Thyroid gland (tissue), 4 donors: ENCODE measurements at regions not wholly inside any gene's neighbourhood (a gene's known extent, or its start where the extent isn't known, plus 50 kb on each side); places are given as distances from the start of the nearest gene placed in this dataset.

Source experiments
- DNase-seq, 2 donors: peaks; one replicate each; pipeline ENCODE4 v3.0.0-alpha.2; 2019
- H3K27ac ChIP-seq, 3 donors: fragments of 200-600 bp; sonication (generic); 1 replicate in 2 of 3; 2 replicates in 1 of 3; pipeline ENCODE4 v1.5.1; 2016 to 2019; ENCODE audit warnings: mild to moderate bottlenecking in 1 of 3, moderate library complexity in 1 of 3
- H3K27me3 ChIP-seq: fragments of 200-600 bp; sonication (generic); one replicate; pipeline ENCODE4 v1.5.1; 2019
- H3K36me3 ChIP-seq, 2 donors: fragments of 200-600 bp; sonication (generic); one replicate each; pipeline ENCODE4 v1.5.1; 2016 to 2019
- H3K4me1 ChIP-seq, 2 donors: fragments of 200-600 bp; sonication (generic); one replicate each; pipeline ENCODE4 v1.5.1; 2017 to 2019
- H3K4me3 ChIP-seq, 3 donors: fragments of 200-600 bp; sonication (generic); replicated peaks in 1 of 3; 1 replicate in 2 of 3; 2 replicates in 1 of 3; pipeline ENCODE4 v1.5.1; 2016; ENCODE audit warnings: mild to moderate bottlenecking in 1 of 3
- H3K9me3 ChIP-seq: fragments of 200-600 bp; sonication (generic); one replicate; pipeline ENCODE4 v1.5.1; 2017
- CTCF ChIP-seq, 6 experiments: fragments of 200-600 bp in 3 of 6; fragments of 450-650 bp in 3 of 6; sonication (generic) in 3 of 6; IDR thresholded peaks; one replicate each; pipeline ENCODE4 v1.5.1; 2016 to 2019; ENCODE audit warnings: antibody characterized with exemption in 6 of 6, mild to moderate bottlenecking in 2 of 6, inconsistent platforms in 1 of 6, moderate library complexity in 1 of 6
- POLR2A ChIP-seq, 2 donors: fragments of 450-650 bp; IDR thresholded peaks; one replicate each; pipeline ENCODE4 v1.6.1; 2017; ENCODE audit warnings: antibody characterized with exemption in 2 of 2, mild to moderate bottlenecking in 2 of 2, moderate library complexity in 1 of 2
- WGBS, 2 donors: methylation state at CpG; one replicate each; pipeline ENCODE4 v1.1.5; 2017; 5-methylcytosine and 5-hydroxymethylcytosine counted together
- intact Hi-C: fragments of 100-400 bp; cut with DNase I; formaldehyde crosslinking; loops from one replicate; pipeline ENCODE4 v1.15.1; 2023

GRCh38 chr13:110822669-110822945 lies 92.3 kb downstream of the ANKRD10 start:
- intact Hi-C loops, result no loop called here
- no peak for TF ChIP-seq CTCF (IDR thresholded peaks at IDR 0.05)
- TF ChIP-seq POLR2A (IDR thresholded peaks at IDR 0.05), result no peak
- no peak overlapping the region for H3K4me3 ChIP-seq
- peaks cover 2 to 5% of the 10 kb centered on the region in 2 donors for H3K4me1 ChIP-seq
- DNase-seq, result no peak
- no peaks in the 10 kb centered on the region for H3K27me3 ChIP-seq
- WGBS, 2 donors, result 85 to 87% methylated on average over 10 of the region's 10 CpGs
- H3K9me3 ChIP-seq, result no peaks in the 10 kb centered on the region
- no peak overlapping the region for H3K27ac ChIP-seq
- no peaks in the 10 kb centered on the region for H3K36me3 ChIP-seq

GRCh38 chr13:110824702-110825300 lies 90.1 kb downstream of the ANKRD10 start:
- intact Hi-C loops, result no loop called here
- Histone ChIP-seq H3K27me3 (no peaks in the 10 kb centered on the region), H3K9me3 (no peaks in the 10 kb centered on the region), H3K36me3 (no peaks in the 10 kb centered on the region), H3K27ac (no peak overlapping the region), H3K4me1 (no peaks in the 10 kb centered on the region), H3K4me3 (no peak overlapping the region)
- no peak for DNase-seq
- WGBS, 2 donors, result 80 to 83% methylated on average over 13 of the region's 13 CpGs
- TF ChIP-seq POLR2A (IDR thresholded peaks at IDR 0.05) (no peak), CTCF (IDR thresholded peaks at IDR 0.05) (no peak)

- no peak for DNase-seq
Observed at GRCh38 chr13:110825516-110825915, 89.4 kb downstream of the ANKRD10 start.

GRCh38 chr13:110826101-110826500 lies 88.8 kb downstream of the ANKRD10 start:
- 84 to 94% methylated on average over 3 to 5 of the region's 5 CpGs for WGBS, 2 donors
- TF ChIP-seq CTCF (IDR thresholded peaks at IDR 0.05) (no peak), POLR2A (IDR thresholded peaks at IDR 0.05) (no peak)
- no peaks in the 10 kb centered on the region for H3K27me3 ChIP-seq
- H3K4me1 ChIP-seq, result no peaks in the 10 kb centered on the region
- DNase-seq, result no peak
- H3K4me3 ChIP-seq, result no peak overlapping the region
- no peaks in the 10 kb centered on the region for H3K36me3 ChIP-seq
- no peaks in the 10 kb centered on the region for H3K9me3 ChIP-seq
- H3K27ac ChIP-seq, result no peak overlapping the region
- intact Hi-C loops, result no loop called here

More at GRCh38 chr13:110825516-110825915, 89.4 kb downstream of the ANKRD10 start:
- WGBS, 2 donors, result 79 to 81% methylated on average over 10 to 13 of the region's 13 CpGs
- no peak overlapping the region for H3K27ac ChIP-seq
- no peaks in the 10 kb centered on the region for H3K4me1 ChIP-seq
- H3K9me3 ChIP-seq, result no peaks in the 10 kb centered on the region
- H3K4me3 ChIP-seq, result no peak overlapping the region
- TF ChIP-seq CTCF (IDR thresholded peaks at IDR 0.05) (no peak), POLR2A (IDR thresholded peaks at IDR 0.05) (no peak)
- H3K36me3 ChIP-seq, result no peaks in the 10 kb centered on the region
- intact Hi-C loops, result no loop called here
- no peaks in the 10 kb centered on the region for H3K27me3 ChIP-seq

GRCh38 chr13:110826861-110827672 lies 87.8 kb downstream of the ANKRD10 start:
- no peak overlapping the region for H3K4me3 ChIP-seq
- TF ChIP-seq POLR2A (IDR thresholded peaks at IDR 0.05), result no peak
- TF ChIP-seq CTCF (IDR thresholded peaks at IDR 0.05), result no peak
- H3K4me1 ChIP-seq, result no peaks in the 10 kb centered on the region
- intact Hi-C loops, result no loop called here
- no peaks in the 10 kb centered on the region for H3K27me3 ChIP-seq
- WGBS, 2 donors, result 79 to 88% methylated on average over 2 to 4 of the region's 4 CpGs
- no peak for DNase-seq
- no peaks in the 10 kb centered on the region for H3K9me3 ChIP-seq
- no peak overlapping the region for H3K27ac ChIP-seq
- no peaks in the 10 kb centered on the region for H3K36me3 ChIP-seq
